GM18907 (cell line): ENCODE measurements at regions not wholly inside any gene's neighbourhood (a gene's known extent, or its start where the extent isn't known, plus 50 kb on each side); places are given as distances from the start of the nearest gene placed in this dataset.
"Not testable (repeated sequence)": the region's sequence is repeated elsewhere in the genome, so short reads cannot be mapped to it uniquely, and the experiment has no call there.

Experiments used
- ATAC-seq: cut with Tn5 transposase; IDR thresholded peaks from one replicate; pipeline ENCODE4 v1.9.1; 2021; ENCODE audit warnings: mild to moderate bottlenecking, moderate library complexity; ENCODE audit not compliant: unreplicated experiment

DNA sequence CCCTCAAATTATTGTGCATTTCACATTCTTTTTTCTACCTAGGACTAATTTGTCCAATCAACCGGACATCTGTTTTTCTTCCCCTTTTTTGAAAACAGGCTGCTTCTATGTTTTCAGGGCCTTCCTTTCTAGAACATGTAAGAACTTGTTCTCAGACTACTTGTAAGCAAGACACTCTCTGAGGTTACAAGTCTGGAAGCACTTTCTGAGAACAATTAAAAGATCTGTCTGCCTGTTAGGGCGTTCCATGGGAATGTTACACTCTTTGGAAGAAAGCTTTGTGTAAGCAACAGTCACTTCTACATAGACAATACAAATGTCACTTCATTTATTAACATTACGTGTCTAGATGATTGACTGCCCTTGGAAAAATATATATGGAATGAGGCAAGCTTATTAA lies 50.9 kb upstream of the HSPB3 start:
- no peak for ATAC-seq

DNA sequence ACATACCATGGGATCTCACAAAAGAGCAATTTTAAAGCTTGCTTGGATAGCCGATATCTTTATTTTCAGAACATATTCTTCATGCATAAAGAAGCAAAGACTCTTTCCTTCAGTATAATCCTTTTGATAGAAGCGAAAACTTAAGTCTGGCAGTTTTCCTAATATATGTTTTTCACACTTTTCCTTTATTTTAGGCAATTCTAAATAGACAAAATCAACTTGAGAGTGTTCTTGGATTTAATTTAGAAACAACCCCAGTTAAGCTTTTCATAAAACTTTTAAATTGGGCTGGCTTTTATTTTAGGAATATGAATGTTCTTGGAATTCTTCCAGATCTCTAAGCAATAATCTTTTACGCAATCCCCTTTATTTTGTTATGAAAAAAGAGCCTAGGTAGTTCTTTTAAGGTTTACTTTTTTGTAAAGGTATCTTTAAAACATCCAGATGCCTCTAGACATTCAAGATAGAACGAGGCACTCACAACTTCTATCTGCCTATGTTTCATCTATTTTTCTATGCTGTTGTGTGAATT lies 51.5 kb upstream of the HSPB3 start:
- ATAC-seq = no peak

DNA sequence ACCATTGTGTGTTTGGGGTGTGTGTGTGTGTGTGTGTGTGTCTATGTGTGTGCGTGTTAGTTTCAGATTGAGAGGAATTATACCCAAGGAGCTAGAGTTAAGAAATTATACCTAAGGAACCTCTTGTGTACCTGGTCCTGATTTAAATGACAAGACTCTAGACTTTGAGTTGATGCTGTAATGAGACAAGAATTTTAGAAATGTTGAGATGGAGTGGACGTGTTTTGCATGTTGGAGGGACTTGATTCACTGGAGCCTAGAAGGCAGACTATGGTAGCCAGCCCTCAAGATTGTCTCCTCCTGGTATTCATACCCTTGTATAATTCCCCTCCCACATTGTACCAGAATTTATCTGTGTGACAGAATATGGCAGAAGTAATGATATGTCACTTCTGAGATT lies 52.4 kb upstream of the HSPB3 start:
- ATAC-seq = no peak

DNA sequence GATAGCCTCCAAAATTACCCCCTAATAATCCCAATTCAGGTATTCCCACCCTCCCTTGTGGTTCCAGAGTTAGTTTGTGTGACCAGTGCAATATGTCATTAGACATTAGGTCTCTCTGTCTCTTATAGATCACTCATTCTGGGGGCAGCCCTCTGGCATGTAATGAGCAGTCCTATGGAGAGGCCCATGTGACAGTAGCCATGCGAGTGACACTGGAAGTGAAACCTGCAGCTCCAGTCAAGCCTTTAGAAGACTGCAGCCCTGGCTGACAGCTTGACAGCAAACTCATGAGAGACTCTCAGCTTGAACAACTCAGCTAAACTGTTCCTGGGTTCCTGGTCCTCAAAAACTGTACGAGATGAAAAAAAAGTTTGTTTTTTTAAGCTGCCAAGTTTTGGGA lies 54.0 kb upstream of the HSPB3 start:
- ATAC-seq = peak; percentile 89

DNA sequence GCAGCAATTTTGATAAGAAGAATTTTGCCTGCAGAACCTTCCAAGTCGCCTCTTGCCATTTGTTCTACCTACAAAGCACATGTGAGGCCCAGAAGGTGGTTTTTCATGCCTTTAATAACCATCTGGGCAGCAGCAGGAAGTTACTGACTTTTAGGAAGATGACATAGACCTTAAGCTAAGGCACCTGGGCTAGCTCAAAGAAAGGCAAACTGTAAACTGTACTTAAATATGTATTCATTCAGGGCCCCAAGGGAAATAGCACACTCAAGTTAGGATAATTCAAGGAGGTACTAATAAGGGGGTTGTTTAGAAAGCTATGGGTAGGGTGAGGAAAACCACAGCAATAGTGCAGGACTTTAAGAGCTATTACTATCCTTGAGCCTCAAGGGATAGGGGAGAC lies 57.3 kb upstream of the HSPB3 start:
- ATAC-seq = no peak

DNA sequence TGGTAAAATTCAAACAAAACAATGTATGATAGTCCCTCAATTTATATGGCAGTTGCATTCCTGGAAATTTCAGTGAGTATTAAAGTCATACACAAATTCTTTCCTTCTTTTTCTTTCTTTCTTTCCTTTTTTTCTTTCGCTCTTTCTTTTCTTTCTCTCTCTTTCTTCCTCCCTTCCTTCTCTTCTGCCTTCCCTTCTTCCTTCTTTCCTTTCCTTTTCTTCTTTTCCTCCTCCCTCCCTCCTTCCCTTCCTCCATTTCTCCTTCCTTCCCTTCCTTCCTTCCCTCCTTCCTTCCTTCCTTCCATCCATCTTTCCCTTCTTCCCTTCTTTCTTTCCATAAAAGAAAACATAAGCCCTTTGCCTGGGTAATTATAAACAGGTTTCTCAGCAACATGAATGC lies 58.1 kb upstream of the HSPB3 start:
- ATAC-seq = no peak

DNA sequence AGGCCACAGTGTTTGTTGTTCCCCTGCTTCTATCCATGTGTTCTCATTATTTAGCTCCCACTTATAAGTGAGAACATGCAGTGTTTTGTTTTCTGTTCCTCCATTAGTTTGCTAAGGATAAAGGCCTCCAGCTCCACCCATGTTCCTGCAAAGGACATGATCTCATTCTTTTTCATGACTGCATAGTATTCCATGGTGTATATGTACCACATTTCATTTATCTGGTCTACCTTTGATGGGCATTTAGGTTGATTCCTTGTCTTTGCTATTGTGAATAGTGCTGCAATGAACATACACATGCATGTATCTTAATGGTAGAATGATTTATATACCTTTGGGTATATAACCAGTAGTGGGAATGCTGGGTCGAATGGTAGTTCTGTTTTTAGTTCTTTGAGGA lies 62.5 kb upstream of the HSPB3 start:
- not testable (repeated sequence) for ATAC-seq

DNA sequence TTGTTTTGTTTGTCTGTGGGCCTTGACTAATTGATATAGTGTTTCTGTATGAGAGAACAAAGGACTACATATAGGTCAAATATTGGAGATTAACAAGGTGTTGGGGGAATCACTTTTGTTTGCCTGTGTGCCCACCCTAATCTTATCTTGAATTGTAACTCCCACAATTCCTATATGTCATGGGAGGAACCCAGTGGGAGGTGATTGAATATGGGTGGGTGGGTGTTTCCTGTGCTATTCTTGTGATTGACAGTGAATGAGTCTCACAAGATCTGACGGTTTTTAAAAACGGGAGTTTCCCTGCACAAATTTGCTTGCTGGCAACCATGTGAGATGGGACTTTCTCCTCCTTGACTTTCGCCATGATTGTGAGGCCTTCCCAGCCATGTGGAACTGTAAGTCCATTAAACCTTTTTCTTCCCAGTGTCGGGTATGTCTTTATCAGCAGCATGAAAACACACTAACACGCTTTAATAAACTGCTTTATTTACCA lies 64.9 kb upstream of the HSPB3 start:
- no peak for ATAC-seq

DNA sequence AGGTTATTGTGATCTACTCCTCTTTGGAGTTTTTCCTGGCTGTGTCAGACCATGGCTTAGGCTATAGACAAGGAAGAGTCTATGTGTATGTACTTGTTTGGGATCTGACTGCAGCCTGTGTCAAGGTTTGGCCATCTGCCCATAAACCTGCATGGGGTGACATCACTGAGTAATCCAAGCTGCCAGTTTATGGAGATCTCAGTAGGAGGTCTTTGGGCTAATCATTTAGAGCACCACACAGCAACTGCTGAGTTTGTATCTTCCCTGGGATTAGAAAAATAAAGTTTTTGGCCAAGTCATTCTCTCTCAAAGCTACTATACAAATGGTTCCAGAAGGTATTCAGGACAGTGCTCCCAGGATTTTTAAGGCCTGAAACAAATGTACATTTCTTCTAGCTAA lies 65.5 kb upstream of the HSPB3 start:
- ATAC-seq = no peak

DNA sequence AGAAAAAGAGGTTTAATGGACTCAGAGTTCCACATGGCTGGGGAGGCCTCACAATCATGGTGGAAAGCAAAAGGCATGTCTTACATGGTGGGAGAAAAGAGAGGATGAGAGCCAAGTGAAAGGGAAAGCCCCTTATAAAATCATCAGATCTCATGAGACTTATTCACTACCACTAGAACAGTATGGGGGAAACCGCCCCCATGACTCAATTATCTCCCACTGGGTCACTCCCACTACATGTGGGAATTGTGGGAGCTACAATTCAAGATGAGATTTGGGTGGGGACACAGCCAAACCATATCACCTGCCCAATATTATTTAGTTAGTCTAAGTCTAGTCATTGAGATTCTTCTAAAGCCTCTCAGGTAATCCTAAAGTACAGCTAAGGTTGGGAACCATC lies 66.1 kb upstream of the HSPB3 start:
- not testable (repeated sequence) for ATAC-seq

DNA sequence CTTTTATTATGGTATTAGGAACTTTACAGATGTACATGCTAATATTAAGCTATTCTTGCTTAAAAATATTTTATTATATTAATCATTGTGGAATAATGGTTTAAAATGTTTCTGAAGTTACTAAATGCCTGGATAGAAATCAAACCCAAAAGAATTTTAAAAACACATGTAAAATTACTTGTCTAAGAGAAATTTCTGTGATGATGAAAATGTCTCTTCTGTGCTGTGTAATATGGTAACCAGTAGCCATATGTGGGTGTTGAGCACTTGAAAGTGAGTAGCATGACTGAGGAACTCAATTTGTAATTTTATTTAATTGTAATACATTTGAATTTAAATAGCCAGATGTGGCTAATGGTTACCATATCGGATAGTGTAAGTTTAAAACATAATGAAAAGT lies 66.7 kb upstream of the HSPB3 start:
- no peak for ATAC-seq

DNA sequence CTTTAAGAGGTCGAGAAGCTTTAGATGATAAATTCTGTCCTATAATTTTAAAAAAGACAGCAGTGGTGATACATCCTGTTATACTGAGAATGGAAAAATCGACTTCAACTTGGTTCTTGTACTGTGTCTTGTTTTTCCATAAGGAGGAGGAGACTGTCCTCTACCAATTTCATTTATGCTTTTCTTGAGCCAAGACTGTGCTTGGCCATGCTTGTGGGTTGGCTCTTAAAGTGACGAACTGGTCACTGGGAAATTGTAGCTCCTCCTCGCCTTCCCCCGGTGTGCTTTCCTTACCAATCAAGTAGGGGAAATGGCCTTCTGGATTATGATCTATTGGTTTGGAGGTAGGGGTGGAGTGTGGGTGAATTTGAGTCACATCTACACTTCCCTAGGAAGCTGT lies 67.1 kb upstream of the HSPB3 start:
- ATAC-seq = no peak

DNA sequence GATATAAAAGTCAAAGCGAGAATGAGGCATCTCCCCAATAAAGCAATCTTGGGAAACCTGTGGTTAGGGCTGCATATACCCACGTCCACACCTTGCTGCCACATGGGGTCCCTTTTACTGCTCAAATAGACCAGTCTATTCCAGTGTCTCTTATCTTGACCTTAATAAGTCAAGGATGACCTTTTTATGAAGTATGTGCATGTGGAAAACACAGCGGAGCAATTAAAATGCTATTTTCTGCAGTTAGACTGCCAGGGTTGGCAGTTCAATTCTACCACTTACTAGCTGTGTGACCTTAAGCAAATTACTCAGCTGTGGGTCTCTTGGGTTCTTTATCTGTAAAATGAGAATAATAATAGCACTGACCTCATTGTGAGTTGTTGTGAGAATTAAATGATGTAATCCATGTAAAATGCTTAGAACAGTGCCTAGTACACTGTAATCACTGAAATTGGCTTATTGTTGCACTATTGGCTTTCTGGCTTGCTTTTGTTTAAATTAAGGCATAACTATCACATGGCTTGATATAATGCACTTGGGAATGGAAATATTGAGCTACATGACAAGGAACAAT lies 67.8 kb upstream of the HSPB3 start:
- ATAC-seq = no peak

DNA sequence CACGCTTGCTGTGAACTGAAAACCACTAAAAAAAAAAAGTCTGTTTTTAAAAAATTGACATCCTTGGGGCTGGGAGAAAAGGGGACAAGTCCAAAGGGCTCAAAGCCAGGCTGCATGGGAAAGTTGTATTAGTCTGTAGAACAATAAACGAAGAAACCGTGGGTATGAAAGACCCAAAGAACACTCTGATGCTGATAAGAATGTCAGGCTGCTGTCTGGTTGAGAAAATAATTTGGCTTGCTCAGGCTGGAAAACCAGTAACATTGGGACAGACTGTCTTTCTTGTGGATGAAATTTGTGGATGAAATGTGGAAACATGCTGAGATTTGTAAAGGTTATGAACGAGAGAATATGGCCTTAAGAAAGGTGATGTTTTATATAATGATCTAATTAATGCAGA lies 68.5 kb upstream of the HSPB3 start:
- ATAC-seq = no peak

DNA sequence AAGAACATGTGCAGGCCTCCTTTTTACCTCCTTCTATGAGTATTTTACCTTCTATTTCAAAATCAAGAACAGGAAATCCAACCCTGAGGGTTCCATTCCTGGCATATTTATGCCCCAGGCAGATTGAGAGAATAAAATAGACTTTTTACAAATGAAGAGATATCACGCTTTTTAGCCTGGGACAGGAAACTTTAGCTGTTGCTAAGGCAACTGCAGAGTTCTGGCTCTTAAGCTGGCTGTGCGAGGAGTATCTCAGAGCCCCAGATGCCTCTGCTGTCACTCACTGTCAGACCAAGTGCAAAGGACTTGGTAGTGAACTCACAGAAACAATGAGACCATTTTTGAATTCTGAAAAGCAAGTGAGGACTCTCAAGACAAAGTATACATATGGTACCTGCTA lies 69.5 kb upstream of the HSPB3 start:
- no peak for ATAC-seq

DNA sequence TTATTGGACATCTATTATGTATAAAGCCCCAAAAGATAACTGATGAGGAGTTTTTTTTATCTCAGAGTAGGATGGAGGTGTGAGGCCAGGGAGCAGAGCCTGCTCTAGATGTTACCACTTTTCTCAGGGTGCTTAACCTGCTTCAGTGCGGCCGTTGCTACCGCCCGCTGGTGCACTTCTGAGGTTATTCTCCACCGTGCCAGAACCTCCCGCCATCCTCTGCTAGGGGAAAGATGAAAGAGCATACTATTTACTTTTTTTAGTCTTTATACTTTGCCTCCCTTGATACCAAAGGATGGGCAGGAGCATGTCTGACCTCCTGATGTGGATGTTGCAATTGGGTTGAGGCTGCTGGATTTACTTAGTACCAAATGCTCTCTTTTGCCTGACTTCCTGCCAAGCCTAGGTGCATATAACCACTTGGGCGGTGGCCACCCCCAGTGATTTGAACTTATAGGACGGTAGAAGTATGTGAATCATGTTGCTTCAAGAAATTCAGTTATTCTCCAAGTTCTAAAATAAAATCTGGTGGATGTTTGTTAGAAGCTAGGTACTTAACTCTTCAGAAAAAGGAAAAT lies 71.1 kb upstream of the HSPB3 start:
- ATAC-seq = no peak

DNA sequence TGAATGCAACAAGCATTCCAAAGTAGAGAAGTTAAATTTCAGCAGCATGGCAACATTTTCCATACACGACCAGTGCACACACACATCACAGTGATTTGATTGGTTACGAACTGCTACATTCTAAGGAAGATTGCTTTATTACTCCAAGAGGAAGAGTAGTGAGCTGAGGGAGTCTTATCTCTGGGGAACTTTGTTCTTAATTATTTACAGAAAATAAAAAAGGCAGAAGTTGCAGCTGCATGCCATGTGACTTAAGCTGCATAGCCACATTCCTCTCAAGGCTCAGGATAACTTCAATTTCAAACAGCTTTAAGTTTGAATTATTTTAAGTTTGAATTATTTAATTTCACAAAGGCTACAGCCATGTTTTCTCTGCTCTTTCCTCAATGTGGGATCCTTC lies 71.6 kb upstream of the HSPB3 start:
- no peak for ATAC-seq

DNA sequence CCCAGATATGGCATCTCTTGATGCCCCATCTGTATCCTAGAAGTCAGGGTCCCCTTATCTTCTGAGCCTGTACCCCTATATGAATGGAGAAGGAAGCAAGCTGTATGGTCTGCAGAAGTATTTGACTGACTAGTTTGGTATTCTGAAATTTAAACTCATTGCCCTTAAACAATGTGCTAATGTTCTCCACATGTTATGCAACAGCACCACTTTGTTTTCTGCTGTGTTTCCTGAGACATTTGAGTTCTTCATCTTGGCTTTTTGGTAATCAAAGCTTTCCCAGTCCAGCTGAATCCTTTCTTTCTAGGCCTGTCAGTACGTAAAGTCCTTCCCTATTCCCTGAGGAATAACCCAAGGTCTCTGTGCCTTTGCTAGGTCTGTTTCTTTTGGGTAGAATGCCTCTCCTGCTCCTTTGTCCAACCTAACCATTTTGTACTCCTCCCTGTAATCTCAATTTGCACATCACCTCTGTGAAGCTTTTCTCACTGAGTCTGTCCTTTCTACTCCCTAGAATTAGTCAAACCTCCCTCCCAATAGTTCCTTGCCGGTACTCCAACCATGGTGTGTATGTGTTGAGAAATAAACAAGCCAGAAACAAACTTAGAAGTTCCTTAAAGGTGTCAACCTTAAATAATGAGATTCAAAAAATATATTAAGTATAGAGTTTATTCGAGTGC lies 72.1 kb upstream of the HSPB3 start:
- no peak for ATAC-seq

DNA sequence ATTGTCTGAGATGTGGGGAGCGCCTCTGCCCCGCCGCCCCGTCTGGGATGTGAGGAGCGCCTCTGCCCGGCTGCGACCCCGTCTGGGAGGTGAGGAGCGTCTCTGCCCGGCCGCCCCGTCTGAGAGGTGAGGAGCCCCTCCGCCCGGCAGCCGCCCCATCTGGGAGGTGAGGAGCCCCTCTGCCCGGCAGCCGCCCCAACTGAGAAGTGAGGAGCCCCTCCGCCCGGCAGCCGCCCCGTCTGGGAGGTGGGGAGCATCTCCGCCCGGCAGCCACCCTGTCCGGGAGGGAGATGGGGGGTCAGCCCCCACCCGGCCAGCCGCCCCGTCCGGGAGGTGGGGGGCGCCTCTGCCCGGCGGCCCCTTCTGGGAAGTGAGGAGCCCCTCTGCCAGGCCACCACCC lies 70.9 kb upstream of the ARL15 start:
- ATAC-seq = not testable (repeated sequence)

DNA sequence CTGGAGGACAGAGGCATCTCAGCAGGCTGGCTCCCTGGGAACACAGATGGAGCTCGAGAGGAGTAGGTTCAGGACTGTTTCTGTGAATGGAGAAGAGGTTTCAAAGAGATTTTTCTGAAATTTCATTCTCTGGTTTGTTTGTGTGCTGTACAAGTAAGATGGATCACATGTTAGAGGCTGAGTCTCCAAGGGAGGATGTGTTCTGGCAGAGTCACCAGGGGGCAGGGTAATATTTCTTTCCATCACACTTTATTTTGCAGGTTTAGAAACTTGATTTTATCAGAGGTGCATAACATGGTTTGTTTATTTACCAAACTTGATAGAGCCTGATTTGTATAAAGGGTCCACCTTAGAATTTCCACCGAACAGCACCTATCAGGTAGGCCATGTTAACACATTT lies 69.2 kb upstream of the ARL15 start:
- no peak for ATAC-seq

DNA sequence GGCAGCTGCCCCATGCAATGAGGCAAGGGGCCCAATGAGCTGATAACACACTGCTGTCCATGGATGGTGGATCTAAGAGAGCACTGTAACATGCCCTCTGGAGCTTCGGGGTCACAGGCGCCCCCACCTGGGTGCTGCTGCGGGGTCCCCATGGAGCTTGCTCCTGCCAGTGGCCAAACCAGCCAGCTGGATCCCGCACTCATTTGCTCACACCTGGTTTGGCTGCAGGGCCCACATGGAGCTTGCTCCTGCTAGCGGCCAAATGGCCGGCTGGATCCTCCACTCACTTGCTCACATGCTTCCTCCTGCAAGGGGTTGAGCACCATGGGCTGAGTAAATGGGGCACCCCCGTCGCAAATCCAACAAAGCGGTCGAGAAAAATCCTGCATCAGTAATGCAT lies 68.3 kb upstream of the ARL15 start:
- ATAC-seq = no peak

DNA sequence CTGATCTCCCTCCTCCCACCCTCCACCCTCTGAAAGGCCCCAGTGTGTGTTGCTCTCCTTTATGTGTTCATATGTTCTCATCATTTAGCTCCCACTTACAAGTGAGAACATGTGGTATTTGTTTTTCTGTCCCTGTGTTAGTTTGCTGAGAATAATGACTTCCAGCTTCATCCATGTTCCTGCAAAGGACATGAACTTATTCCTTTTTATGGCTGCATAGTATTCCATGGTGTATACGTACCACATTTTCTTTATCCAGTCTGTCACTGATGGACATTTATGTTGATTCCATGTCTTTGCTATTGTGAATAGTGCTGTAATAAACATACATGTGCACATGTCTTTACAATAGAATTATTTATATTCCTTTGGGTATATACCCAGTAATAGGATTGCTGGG lies 67.0 kb upstream of the ARL15 start:
- not testable (repeated sequence) for ATAC-seq
